BE2C (cell line): ENCODE measurements at regions not wholly inside any gene's neighbourhood (a gene's known extent, or its start where the extent isn't known, plus 50 kb on each side); places are given as distances from the start of the nearest gene placed in this dataset.

Source experiments
- DNase-seq: peaks from one replicate; pipeline ENCODE4 v3.0.0-alpha.2; 2020
- H3K27me3 ChIP-seq: fragments of 250-450 bp; sonication (Bioruptor Pico); 2 replicates; pipeline ENCODE4 v1.5.1; 2020; ENCODE audit warnings: mild to moderate bottlenecking
- H3K36me3 ChIP-seq: fragments of 250-450 bp; sonication (Bioruptor Pico); 2 replicates; pipeline ENCODE4 v1.5.1; 2020; ENCODE audit warnings: mild to moderate bottlenecking
- H3K4me1 ChIP-seq: fragments of 250-450 bp; sonication (Bioruptor Pico); 2 replicates; pipeline ENCODE4 v1.5.1; 2020
- H3K4me3 ChIP-seq: 2 replicates; pipeline ENCODE4 v1.5.1; 2011; ENCODE audit warnings: low read depth, low read length
- H3K9me3 ChIP-seq: fragments of 250-450 bp; sonication (Bioruptor Pico); 2 replicates; pipeline ENCODE4 v1.5.1; 2020
- TF ChIP-seq, protein P1 (sequence below): IDR thresholded peaks from 2 replicates; pipeline ENCODE4 v1.5.1; 2012; ENCODE audit warnings: mild to moderate bottlenecking, low read depth, low read length

DNA sequence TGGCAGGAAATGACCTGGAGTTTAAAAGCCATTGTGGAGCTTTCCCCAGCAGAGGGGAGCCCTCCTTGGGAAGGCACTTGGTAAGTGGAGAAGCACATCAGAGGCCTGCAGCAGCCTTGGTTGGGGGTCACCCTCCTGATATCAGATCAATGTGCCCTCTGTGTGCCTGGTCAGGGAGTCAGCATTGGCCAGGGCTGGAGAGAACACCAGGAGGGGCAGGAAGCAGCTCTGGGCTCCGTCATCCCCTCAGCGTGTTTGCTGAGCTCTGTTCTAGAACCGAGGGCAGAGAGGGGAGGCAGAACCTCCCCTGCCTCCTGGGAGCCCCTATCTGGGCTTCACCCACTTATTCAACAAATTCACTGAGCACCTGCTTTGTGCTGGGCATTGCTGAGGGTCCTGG is 846.0 kb downstream of the TBC1D22A start:
- H3K36me3 ChIP-seq, result no peaks in the 10 kb centered on the region
- H3K9me3 ChIP-seq, result no peaks in the 10 kb centered on the region; the same call in 1 of the 2 replicates
- no peaks in the 10 kb centered on the region for H3K27me3 ChIP-seq
- TF ChIP-seq, protein P1, sequence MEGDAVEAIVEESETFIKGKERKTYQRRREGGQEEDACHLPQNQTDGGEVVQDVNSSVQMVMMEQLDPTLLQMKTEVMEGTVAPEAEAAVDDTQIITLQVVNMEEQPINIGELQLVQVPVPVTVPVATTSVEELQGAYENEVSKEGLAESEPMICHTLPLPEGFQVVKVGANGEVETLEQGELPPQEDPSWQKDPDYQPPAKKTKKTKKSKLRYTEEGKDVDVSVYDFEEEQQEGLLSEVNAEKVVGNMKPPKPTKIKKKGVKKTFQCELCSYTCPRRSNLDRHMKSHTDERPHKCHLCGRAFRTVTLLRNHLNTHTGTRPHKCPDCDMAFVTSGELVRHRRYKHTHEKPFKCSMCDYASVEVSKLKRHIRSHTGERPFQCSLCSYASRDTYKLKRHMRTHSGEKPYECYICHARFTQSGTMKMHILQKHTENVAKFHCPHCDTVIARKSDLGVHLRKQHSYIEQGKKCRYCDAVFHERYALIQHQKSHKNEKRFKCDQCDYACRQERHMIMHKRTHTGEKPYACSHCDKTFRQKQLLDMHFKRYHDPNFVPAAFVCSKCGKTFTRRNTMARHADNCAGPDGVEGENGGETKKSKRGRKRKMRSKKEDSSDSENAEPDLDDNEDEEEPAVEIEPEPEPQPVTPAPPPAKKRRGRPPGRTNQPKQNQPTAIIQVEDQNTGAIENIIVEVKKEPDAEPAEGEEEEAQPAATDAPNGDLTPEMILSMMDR, result no peak
- H3K4me3 ChIP-seq, result no peak overlapping the region
- no peak for DNase-seq
- no peaks in the 10 kb centered on the region for H3K4me1 ChIP-seq

DNA sequence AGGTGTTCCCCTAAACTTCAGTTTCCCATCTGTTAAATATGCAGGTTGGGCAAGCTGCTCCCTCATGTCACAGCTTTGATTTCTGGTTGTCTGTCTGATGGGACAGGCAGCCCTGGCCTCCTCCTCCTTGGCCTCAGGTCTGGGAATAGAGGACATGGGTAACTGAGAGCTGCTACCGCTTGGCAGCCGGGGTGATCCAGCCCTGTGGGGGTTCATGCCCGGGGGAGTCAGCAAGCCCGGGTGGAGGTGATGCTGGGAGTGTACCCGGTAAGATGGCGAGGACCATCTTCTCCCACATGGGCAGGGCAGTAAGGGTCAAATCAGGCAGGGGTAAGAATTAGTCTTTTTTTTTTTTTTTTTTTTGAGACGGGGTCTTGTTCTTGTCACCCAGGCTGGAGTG is 845.0 kb downstream of the TBC1D22A start:
- Histone ChIP-seq H3K4me3 (no peak overlapping the region), H3K27me3 (no peaks in the 10 kb centered on the region), H3K36me3 (no peaks in the 10 kb centered on the region), H3K9me3 (no peaks in the 10 kb centered on the region; the same call in 1 of the 2 replicates), H3K4me1 (no peaks in the 10 kb centered on the region)
- TF ChIP-seq, protein P1, result no peak
- no peak for DNase-seq

DNA sequence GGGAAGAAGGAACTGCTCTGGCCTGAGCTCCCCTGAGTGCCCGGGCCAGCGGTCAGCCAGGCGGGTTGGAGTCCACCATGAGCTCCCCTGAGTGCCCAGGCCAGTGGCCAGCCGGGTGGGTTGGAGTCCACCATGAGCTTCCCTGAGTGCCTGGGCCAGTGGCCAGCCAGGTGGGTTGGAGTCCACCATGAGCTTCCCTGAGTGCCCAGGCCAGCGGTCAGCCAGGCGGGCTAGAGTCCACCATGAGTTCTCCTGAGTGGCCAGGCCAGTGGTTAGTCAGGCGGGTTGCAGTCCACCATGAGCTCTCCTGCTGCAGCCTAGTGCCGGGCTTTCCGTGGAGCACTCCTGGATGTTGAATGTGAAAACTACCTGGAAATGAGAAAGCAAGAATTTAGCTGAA is 844.0 kb downstream of the TBC1D22A start:
- TF ChIP-seq, protein P1, result no peak
- Histone ChIP-seq H3K4me3 (no peak overlapping the region), H3K27me3 (no peaks in the 10 kb centered on the region), H3K4me1 (no peaks in the 10 kb centered on the region), H3K9me3 (no peaks in the 10 kb centered on the region; the same call in 1 of the 2 replicates), H3K36me3 (no peaks in the 10 kb centered on the region)
- no peak for DNase-seq

- DNase-seq, result no peak
- TF ChIP-seq, protein P1, result no peak
- Histone ChIP-seq H3K4me1 (no peaks in the 10 kb centered on the region), H3K4me3 (no peak overlapping the region), H3K27me3 (no peaks in the 10 kb centered on the region), H3K9me3 (no peaks in the 10 kb centered on the region; the same call in 1 of the 2 replicates), H3K36me3 (no peaks in the 10 kb centered on the region)
Measured at GRCh38 chr22:47605886-47606285, 843.4 kb downstream of the TBC1D22A start.

GRCh38 chr22:47605441-47605840 is 843.0 kb downstream of the TBC1D22A start:
- H3K9me3 ChIP-seq, result no peaks in the 10 kb centered on the region; the same call in 1 of the 2 replicates
- H3K36me3 ChIP-seq, result no peaks in the 10 kb centered on the region
- no peak overlapping the region for H3K4me3 ChIP-seq
- no peaks in the 10 kb centered on the region for H3K4me1 ChIP-seq
- H3K27me3 ChIP-seq, result no peaks in the 10 kb centered on the region
- TF ChIP-seq, protein P1, result no peak
- DNase-seq, result no peak

DNA sequence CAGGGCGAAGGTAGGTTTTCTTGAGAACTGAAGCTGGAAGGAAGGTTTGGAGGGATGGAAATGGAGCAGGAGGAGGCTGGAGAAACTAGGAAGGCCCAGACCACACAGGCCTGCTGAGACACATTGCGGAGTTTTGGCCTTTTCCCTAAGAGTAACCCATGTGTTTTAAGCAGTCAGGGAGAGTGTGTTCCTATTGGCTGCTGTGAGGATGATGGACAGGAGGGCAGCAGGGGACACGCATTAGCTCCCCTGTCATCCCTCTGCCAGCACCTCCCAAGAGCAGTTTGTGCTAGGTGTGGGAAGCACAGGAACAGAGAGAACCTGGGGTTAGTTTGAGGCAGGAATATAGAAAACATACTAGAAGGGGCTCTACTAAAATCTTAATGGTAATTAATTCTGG is 842.1 kb downstream of the TBC1D22A start:
- Histone ChIP-seq H3K4me3 (no peak overlapping the region), H3K27me3 (no peaks in the 10 kb centered on the region), H3K36me3 (no peaks in the 10 kb centered on the region), H3K9me3 (no peaks in the 10 kb centered on the region; the same call in 1 of the 2 replicates), H3K4me1 (no peaks in the 10 kb centered on the region)
- TF ChIP-seq, protein P1, result no peak
- no peak for DNase-seq
